A549 (cell line): ENCODE measurements at regions not wholly inside any gene's neighbourhood (a gene's known extent, or its start where the extent isn't known, plus 50 kb on each side); places are given as distances from the start of the nearest gene placed in this dataset.

Source experiments
- ATAC-seq, 2 experiments: fragments of 200-7000 bp in 1 of 2; fragments of >200 bp in 1 of 2; cut with Nextera tagmentation in 1 of 2; cut with Tn5 transposase in 1 of 2; 3 replicates each; pipeline versions ENCODE4 v1.8.0 to v1.9.1; 2018 to 2020; ENCODE audit warnings: mild to moderate bottlenecking in 1 of 2, moderate library complexity in 1 of 2
- CTCF ChIA-PET: fragments of 300-600 bp; sonication (Branson Sonifier 250); formaldehyde crosslinking; extraction: SDS; loops from one replicate; lab custom pipeline; 2021; ENCODE audit warnings: antibody characterized with exemption, inconsistent platforms; lab: Yijun Ruan, JAX
- POLR2A ChIA-PET: fragments of 350-600 bp; formaldehyde crosslinking; extraction: SDS; loops from one replicate; lab custom pipeline; 2021; ENCODE audit warnings: antibody characterized with exemption, inconsistent platforms; lab: Yijun Ruan, JAX
- DNase-seq, 2 experiments: peaks; one replicate each; pipeline versions ENCODE4 v3.0.0 to v3.0.0-alpha.2; 2011 to 2016; ENCODE audit warnings: low read depth in 1 of 2, low spot score in 1 of 2
- FAIRE-seq: peaks from 2 replicates; lab custom pipeline; 2011; peaks lifted over from hg19 to GRCh38; lab: Jason Lieb, UNC
- H3K27ac ChIP-seq, 2 experiments: fragments of >200 bp; sonication (Bioruptor Twin); formaldehyde crosslinking; 3 replicates each; pipeline ENCODE4 v1.5.1; 2016 to 2017
- H3K4me1 ChIP-seq: fragments of >200 bp; sonication (Bioruptor Twin); formaldehyde crosslinking; 3 replicates; pipeline ENCODE4 v1.6.1; 2016
- H3K4me2 ChIP-seq: fragments of >200 bp; sonication (Bioruptor Twin); formaldehyde crosslinking; 3 replicates; pipeline ENCODE4 v1.6.1; 2016
- H3K4me3 ChIP-seq: fragments of >200 bp; sonication (Bioruptor Twin); formaldehyde crosslinking; 3 replicates; pipeline ENCODE4 v1.5.1; 2016
- H3K9me3 ChIP-seq: fragments of >200 bp; sonication (Bioruptor Twin); formaldehyde crosslinking; 3 replicates; pipeline ENCODE4 v1.6.1; 2016
- CEBPB ChIP-seq, 2 experiments: fragments of >200 bp in 1 of 2; sonication (Bioruptor Twin) in 1 of 2; formaldehyde crosslinking in 1 of 2; IDR thresholded peaks; 2 replicates each; pipeline ENCODE4 v1.6.1; 2012 to 2016
- CHD2 ChIP-seq: fragments of 150-350 bp; IDR thresholded peaks from 2 replicates; pipeline ENCODE4 v1.6.1; 2014; ENCODE audit warnings: low read length; ENCODE audit not compliant: partially characterized antibody
- CHD4 ChIP-seq: fragments of 200-600 bp; sonication (generic); IDR thresholded peaks from 2 replicates; pipeline ENCODE4 v1.6.1; 2016; ENCODE audit warnings: antibody characterized with exemption, mild to moderate bottlenecking, borderline replicate concordance
- E2F6 ChIP-seq: IDR thresholded peaks from 2 replicates; pipeline ENCODE4 v1.6.1; 2012; ENCODE audit warnings: low read depth, borderline replicate concordance
- EHF ChIP-seq: fragments of 250-450 bp; sonication (Bioruptor Pico); IDR thresholded peaks from 2 replicates; pipeline ENCODE4 v1.5.0; 2020; ENCODE audit warnings: mild to moderate bottlenecking
- EHMT2 ChIP-seq: fragments of 200-600 bp; sonication (generic); IDR thresholded peaks from 2 replicates; pipeline ENCODE4 v1.6.1; 2016; ENCODE audit warnings: antibody characterized with exemption, low read depth, mild to moderate bottlenecking, moderate library complexity
- ESRRA ChIP-seq: fragments of 150-350 bp; IDR thresholded peaks from 2 replicates; pipeline ENCODE4 v1.6.1; 2014; ENCODE audit warnings: mild to moderate bottlenecking, low read length, borderline replicate concordance
- HOXA7 ChIP-seq: fragments of 250-450 bp; sonication (Bioruptor Pico); IDR thresholded peaks from 2 replicates; pipeline ENCODE4 v1.5.0; 2020; ENCODE audit warnings: mild to moderate bottlenecking, moderate library complexity
- HOXB5 ChIP-seq: fragments of 250-450 bp; sonication (Bioruptor Pico); IDR thresholded peaks from 2 replicates; pipeline ENCODE4 v1.5.0; 2020; ENCODE audit warnings: mild to moderate bottlenecking, moderate library complexity
- JUN ChIP-seq, 2 experiments: fragments of >200 bp; sonication (Bioruptor Twin); formaldehyde crosslinking; IDR thresholded peaks; 2 replicates in 1 of 2; 3 replicates in 1 of 2; pipeline ENCODE4 v1.6.1; 2016 to 2017
- PHF8 ChIP-seq: fragments of 200-600 bp; sonication (generic); IDR thresholded peaks from 2 replicates; pipeline ENCODE4 v1.6.1; 2016; ENCODE audit warnings: low read depth, mild to moderate bottlenecking, antibody characterized with exemption, moderate library complexity, borderline replicate concordance
- POLR2AphosphoS2 ChIP-seq: conservative IDR thresholded peaks from 2 replicates; pipeline ENCODE4 v1.6.1; 2012; ENCODE audit warnings: low read length, improper control_type of control experiment, inconsistent platforms
- RARB ChIP-seq: fragments of 250-450 bp; sonication (Bioruptor Pico); IDR thresholded peaks from 2 replicates; pipeline ENCODE4 v1.8.0; 2021; ENCODE audit warnings: mild to moderate bottlenecking, moderate library complexity
- SMC3 ChIP-seq: fragments of >200 bp; sonication (Bioruptor Twin); formaldehyde crosslinking; IDR thresholded peaks from 3 replicates; pipeline ENCODE4 v1.6.1; 2018; ENCODE audit warnings: inconsistent platforms
- TFCP2L1 ChIP-seq: fragments of 250-450 bp; sonication (Bioruptor Pico); IDR thresholded peaks from 2 replicates; pipeline ENCODE4 v1.5.0; 2021; ENCODE audit warnings: mild to moderate bottlenecking
- WGBS: methylation state at CpG from one replicate; pipeline ENCODE4 v1.1.6; 2017; ENCODE audit errors: missing lambda C conversion rate; 5-methylcytosine and 5-hydroxymethylcytosine counted together
- TF ChIP-seq, protein P1 (sequence below): fragments of 450-650 bp; IDR thresholded peaks from 2 replicates; pipeline ENCODE4 v1.6.1; 2014; ENCODE audit warnings: antibody characterized with exemption
- TF ChIP-seq, protein P2 (sequence below): fragments of 250-450 bp; sonication (Bioruptor Pico); IDR thresholded peaks from 2 replicates; pipeline ENCODE4 v1.5.0; 2020; ENCODE audit warnings: low read depth, mild to moderate bottlenecking, moderate library complexity
- TF ChIP-seq, protein P3 (sequence below): IDR thresholded peaks from 2 replicates; pipeline ENCODE4 v1.6.1; 2012

DNA sequence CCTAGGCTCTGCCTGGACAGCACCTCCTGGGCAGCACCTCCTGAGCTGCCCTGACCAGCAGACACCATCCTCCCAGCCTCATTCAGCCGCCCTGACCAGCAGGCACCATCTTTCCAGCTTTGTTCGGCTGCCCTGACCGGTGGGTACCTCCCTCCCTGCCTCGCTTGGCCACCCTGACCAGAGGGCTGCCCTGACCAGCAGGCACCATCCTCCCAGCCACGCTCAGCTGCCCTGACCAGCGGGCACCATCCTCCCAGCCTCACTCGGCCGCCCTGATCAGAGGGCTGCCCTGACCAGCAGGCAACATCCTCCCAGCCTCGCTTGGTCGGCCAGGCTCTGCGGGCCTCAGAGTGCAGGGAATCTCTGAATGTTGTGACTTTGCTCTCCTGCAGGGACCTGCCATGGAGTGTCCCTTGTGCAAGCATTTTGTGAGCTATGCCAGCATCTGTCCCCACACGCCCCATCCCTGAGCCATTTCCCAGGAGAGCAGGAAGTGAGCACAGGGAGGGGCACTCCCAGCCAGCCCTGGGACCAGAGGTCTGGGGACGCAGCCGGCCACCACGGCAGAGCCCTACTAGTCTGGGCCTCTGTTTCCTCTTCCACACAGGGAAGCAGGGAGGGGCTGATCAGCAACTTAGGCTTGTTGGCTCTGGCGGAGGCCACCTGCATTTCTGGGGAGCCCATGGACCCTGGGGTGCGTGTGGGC lies 265.5 kb downstream of the SEC23A start (continued):
- TF ChIP-seq, protein P1, sequence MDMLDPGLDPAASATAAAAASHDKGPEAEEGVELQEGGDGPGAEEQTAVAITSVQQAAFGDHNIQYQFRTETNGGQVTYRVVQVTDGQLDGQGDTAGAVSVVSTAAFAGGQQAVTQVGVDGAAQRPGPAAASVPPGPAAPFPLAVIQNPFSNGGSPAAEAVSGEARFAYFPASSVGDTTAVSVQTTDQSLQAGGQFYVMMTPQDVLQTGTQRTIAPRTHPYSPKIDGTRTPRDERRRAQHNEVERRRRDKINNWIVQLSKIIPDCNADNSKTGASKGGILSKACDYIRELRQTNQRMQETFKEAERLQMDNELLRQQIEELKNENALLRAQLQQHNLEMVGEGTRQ, result no peak

GRCh38 chr14:38836539-38836938 lies 266.5 kb downstream of the SEC23A start:
- H3K9me3 ChIP-seq, result no peaks in the 10 kb centered on the region
- no peak for TF ChIP-seq E2F6
- no peak for TF ChIP-seq PHF8
- no peak for TF ChIP-seq JUN (IDR thresholded peaks at IDR 0.05)
- no peak for TF ChIP-seq CHD4
- TF ChIP-seq POLR2AphosphoS2, result no peak
- TF ChIP-seq EHMT2, result no peak
- no peak overlapping the region for H3K27ac ChIP-seq
- POLR2A ChIA-PET, result no interaction called here
- FAIRE-seq (no peak), DNase-seq (no peak), ATAC-seq (no peak)
- CTCF ChIA-PET, result no interaction called here
- no peak overlapping the region for H3K4me2 ChIP-seq
- WGBS, result 54% methylated on average over 7 of the region's 7 CpGs
- no peak overlapping the region for H3K4me3 ChIP-seq
- 0 out of 3 replicates have a peak, but pooled peaks cover 5% of the 10 kb centered on the region for H3K4me1 ChIP-seq

- ChIA-PET POLR2A (no interaction called here), CTCF (interaction anchor here (1.2 kb wide), 1 partner anchor 180 kb away, joined by 3 read pairs; no protein-coding TSS in a partner anchor)
- Histone ChIP-seq H3K4me3 (no peak overlapping the region), H3K4me1 (0 out of 3 replicates have a peak, but pooled peaks cover 5% of the 10 kb centered on the region), H3K4me2 (no peak overlapping the region), H3K27ac (no peak overlapping the region), H3K9me3 (no peaks in the 10 kb centered on the region)
- FAIRE-seq (no peak), ATAC-seq (no peak), DNase-seq (no peak)
- no peak for TF ChIP-seq POLR2AphosphoS2
- no peak for TF ChIP-seq HOXB5 (CRISPR knock-in tag)
- TF ChIP-seq RARB (CRISPR knock-in tag), result no peak
- no peak for TF ChIP-seq HOXA7 (CRISPR knock-in tag)
- no peak for TF ChIP-seq CHD2
- TF ChIP-seq EHF, result no peak
- TF ChIP-seq CEBPB (IDR thresholded peaks at IDR 0.05), result no peak
- TF ChIP-seq, protein P2, sequence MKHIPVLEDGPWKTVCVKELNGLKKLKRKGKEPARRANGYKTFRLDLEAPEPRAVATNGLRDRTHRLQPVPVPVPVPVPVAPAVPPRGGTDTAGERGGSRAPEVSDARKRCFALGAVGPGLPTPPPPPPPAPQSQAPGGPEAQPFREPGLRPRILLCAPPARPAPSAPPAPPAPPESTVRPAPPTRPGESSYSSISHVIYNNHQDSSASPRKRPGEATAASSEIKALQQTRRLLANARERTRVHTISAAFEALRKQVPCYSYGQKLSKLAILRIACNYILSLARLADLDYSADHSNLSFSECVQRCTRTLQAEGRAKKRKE (CRISPR knock-in tag), result no peak
- no peak for TF ChIP-seq SMC3
- TF ChIP-seq PHF8, result no peak
- no peak for TF ChIP-seq ESRRA
- WGBS, result 0% methylated on average over 1 of the region's 18 CpGs
These were observed 267.2 kb downstream of the SEC23A start for GRCh38 chr14:38835874-38836273.

- H3K4me1 ChIP-seq, result no peaks in the 10 kb centered on the region
- ATAC-seq (no peak), DNase-seq (no peak), FAIRE-seq (no peak)
- ChIA-PET POLR2A (no interaction called here), CTCF (no interaction called here)
- no peaks in the 10 kb centered on the region for H3K9me3 ChIP-seq
- TF ChIP-seq, protein P3, sequence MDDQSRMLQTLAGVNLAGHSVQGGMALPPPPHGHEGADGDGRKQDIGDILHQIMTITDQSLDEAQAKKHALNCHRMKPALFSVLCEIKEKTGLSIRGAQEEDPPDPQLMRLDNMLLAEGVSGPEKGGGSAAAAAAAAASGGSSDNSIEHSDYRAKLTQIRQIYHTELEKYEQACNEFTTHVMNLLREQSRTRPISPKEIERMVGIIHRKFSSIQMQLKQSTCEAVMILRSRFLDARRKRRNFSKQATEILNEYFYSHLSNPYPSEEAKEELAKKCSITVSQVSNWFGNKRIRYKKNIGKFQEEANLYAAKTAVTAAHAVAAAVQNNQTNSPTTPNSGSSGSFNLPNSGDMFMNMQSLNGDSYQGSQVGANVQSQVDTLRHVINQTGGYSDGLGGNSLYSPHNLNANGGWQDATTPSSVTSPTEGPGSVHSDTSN, result no peak
- no peak for TF ChIP-seq TFCP2L1 (CRISPR knock-in tag)
- H3K4me3 ChIP-seq, result no peak overlapping the region
- H3K4me2 ChIP-seq, result no peak overlapping the region
- no peak overlapping the region for H3K27ac ChIP-seq
- 7% methylated on average over 5 of the region's 5 CpGs for WGBS
These were observed 274.7 kb downstream of the SEC23A start for GRCh38 chr14:38828183-38828827.
